SU-DHL-6 (cell line): ENCODE measurements at regions not wholly inside any gene's neighbourhood (a gene's known extent, or its start where the extent isn't known, plus 50 kb on each side); places are given as distances from the start of the nearest gene placed in this dataset.

Experiments used
- H2AFZ ChIP-seq: fragments of 200-600 bp; sonication (generic); 2 replicates; pipeline ENCODE4 v1.6.1; 2014; ENCODE audit warnings: low read depth, mild to moderate bottlenecking, moderate library complexity, mixed read lengths, antibody characterized with exemption, low read length; ENCODE audit not compliant: severe bottlenecking
- H3F3A ChIP-seq: fragments of 200-600 bp; shearing (Covaris generic); 2 replicates; pipeline ENCODE4 v1.6.0; 2016; ENCODE audit warnings: antibody characterized with exemption, mild to moderate bottlenecking; ENCODE audit not compliant: insufficient read depth
- H3K27ac ChIP-seq: fragments of 200-600 bp; sonication (generic); 2 replicates; pipeline ENCODE4 v1.5.1; 2016; ENCODE audit warnings: low read depth, mild to moderate bottlenecking, low read length, moderate library complexity, mixed read lengths
- H3K27me3 ChIP-seq: fragments of 200-600 bp; sonication (generic), shearing (Covaris generic); 2 replicates; pipeline ENCODE4 v1.6.0; 2014; ENCODE audit warnings: mild to moderate bottlenecking, low read length
- H3K36me3 ChIP-seq: fragments of 200-600 bp; sonication (generic); 2 replicates; pipeline ENCODE4 v1.6.1; 2014; ENCODE audit warnings: mild to moderate bottlenecking, low read length, mixed read lengths
- H3K4me2 ChIP-seq: fragments of 300-600, 200-600 bp; shearing (Covaris generic), sonication (generic); 2 replicates; pipeline ENCODE4 v1.6.0; 2014; ENCODE audit warnings: low read length, low read depth, mild to moderate bottlenecking; ENCODE audit not compliant: poor library complexity, severe bottlenecking
- H3K4me3 ChIP-seq: fragments of 200-600 bp; sonication (generic); 2 replicates; pipeline ENCODE4 v1.5.1; 2014; ENCODE audit warnings: antibody characterized with exemption, low read length, mild to moderate bottlenecking, mixed read lengths; ENCODE audit not compliant: insufficient read depth, poor library complexity, severe bottlenecking
- H3K79me2 ChIP-seq: fragments of 200-600 bp; sonication (generic); 2 replicates; pipeline ENCODE4 v1.6.1; 2014; ENCODE audit warnings: mild to moderate bottlenecking, low read length, moderate library complexity; ENCODE audit not compliant: insufficient read depth
- H3K9ac ChIP-seq: fragments of 200-600 bp; sonication (generic); 2 replicates; pipeline ENCODE4 v1.7.0; 2014; ENCODE audit warnings: mild to moderate bottlenecking, low read length
- H3K9me2 ChIP-seq: fragments of 200-600 bp; sonication (generic); replicated peaks from 2 replicates; pipeline ENCODE4 v1.6.1; 2014; ENCODE audit warnings: low read length; ENCODE audit not compliant: insufficient read depth
- H3K9me3 ChIP-seq: fragments of 200-600 bp; sonication (generic); 2 replicates; pipeline ENCODE4 v1.6.1; 2014; ENCODE audit warnings: low read length, mixed read lengths; ENCODE audit not compliant: insufficient read depth
- H4K20me1 ChIP-seq: fragments of 200-600 bp; sonication (generic); 2 replicates; pipeline ENCODE4 v1.6.1; 2014; ENCODE audit warnings: low read depth, mild to moderate bottlenecking, antibody characterized with exemption, low read length, moderate library complexity, mixed read lengths
- EZH2phosphoT487 ChIP-seq: fragments of 200-600 bp; sonication (generic), shearing (Covaris generic); conservative IDR thresholded peaks from 2 replicates; pipeline ENCODE4 v1.6.1; 2018; ENCODE audit warnings: mild to moderate bottlenecking, antibody characterized with exemption, low read length, moderate library complexity, mixed read lengths
- TF ChIP-seq, protein P1 (sequence below): fragments of 200-600 bp; sonication (generic); IDR thresholded peaks from one replicate; pipeline ENCODE4 v1.5.1; 2017; ENCODE audit warnings: antibody characterized with exemption, mild to moderate bottlenecking, low read length, moderate library complexity; ENCODE audit not compliant: insufficient read depth, poor library complexity, severe bottlenecking

DNA sequence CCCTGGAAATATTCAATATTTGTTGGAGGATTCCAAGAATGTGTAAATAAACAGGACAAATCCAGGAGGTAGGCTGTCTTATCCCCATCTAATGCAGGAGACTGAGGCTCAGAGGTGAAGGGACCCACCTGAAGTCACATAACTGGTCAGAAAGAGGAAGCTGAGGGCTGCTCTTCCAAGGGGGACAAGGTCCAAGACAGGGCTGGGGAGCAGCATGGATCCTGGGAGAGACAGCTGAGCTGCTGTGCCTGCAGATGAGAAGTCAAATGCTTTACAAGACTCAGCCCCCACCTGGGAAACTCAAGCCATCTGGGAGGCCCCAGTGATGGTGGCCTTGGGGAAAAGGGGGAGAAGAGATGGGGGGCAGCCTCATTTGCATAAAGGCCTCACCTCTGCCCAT is 224.4 kb downstream of the PTPRU start:
- TF ChIP-seq, protein P1, sequence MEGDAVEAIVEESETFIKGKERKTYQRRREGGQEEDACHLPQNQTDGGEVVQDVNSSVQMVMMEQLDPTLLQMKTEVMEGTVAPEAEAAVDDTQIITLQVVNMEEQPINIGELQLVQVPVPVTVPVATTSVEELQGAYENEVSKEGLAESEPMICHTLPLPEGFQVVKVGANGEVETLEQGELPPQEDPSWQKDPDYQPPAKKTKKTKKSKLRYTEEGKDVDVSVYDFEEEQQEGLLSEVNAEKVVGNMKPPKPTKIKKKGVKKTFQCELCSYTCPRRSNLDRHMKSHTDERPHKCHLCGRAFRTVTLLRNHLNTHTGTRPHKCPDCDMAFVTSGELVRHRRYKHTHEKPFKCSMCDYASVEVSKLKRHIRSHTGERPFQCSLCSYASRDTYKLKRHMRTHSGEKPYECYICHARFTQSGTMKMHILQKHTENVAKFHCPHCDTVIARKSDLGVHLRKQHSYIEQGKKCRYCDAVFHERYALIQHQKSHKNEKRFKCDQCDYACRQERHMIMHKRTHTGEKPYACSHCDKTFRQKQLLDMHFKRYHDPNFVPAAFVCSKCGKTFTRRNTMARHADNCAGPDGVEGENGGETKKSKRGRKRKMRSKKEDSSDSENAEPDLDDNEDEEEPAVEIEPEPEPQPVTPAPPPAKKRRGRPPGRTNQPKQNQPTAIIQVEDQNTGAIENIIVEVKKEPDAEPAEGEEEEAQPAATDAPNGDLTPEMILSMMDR, result no peak
- TF ChIP-seq EZH2phosphoT487, result no peak
- H3F3A ChIP-seq, result no peaks in the 10 kb centered on the region

DNA sequence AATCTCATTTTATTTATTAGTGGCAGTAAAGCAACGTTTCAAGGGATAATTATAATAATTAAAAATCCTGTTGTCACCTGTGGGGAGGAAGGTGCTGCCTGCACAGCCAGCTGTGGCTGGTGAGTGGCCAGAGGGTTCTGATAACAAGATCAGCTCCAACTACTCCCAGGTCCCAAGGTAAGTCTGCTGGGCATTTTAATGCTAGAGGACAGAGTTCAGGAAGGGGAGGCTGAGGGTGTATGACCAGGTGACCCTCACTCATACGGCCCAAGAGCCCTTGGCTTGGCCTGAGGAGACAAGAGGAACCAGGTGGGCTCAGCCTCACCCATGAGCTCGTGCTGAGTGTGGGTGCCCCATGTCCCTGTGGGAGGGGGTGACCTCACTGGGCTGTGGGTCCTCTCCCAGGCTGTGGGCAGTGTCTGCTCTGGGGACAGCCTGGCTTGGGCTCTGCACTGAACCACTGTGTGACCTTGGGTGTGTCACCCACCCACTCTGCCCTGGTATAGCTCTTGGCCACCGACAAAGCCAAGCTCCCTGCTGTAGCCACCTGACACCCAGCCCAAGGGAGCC is 223.8 kb downstream of the PTPRU start:
- Histone ChIP-seq H3K79me2 (no peaks in the 10 kb centered on the region), H3K27me3 (no peaks in the 10 kb centered on the region), H3F3A (no peaks in the 10 kb centered on the region), H3K9me3 (no peaks in the 10 kb centered on the region), H3K9me2 (no peaks in the 10 kb centered on the region), H3K4me2 (no peak overlapping the region), H2AFZ (no peak overlapping the region), H3K27ac (no peak overlapping the region), H4K20me1 (no peaks in the 10 kb centered on the region), H3K4me3 (no peak overlapping the region), H3K36me3 (no peaks in the 10 kb centered on the region), H3K9ac (no peak overlapping the region)
- TF ChIP-seq, protein P1, result no peak
- no peak for TF ChIP-seq EZH2phosphoT487

More for the DNA sequence above, 224.4 kb downstream of the PTPRU start:
- no peak overlapping the region for H3K27ac ChIP-seq
- no peaks in the 10 kb centered on the region for H3K79me2 ChIP-seq
- no peaks in the 10 kb centered on the region for H3K9me3 ChIP-seq
- no peaks in the 10 kb centered on the region for H4K20me1 ChIP-seq
- H3K4me3 ChIP-seq, result no peak overlapping the region
- H3K27me3 ChIP-seq, result no peaks in the 10 kb centered on the region
- H3K36me3 ChIP-seq, result no peaks in the 10 kb centered on the region
- no peaks in the 10 kb centered on the region for H3K9me2 ChIP-seq
- H3K9ac ChIP-seq, result no peak overlapping the region
- H2AFZ ChIP-seq, result no peak overlapping the region
- H3K4me2 ChIP-seq, result no peak overlapping the region

DNA sequence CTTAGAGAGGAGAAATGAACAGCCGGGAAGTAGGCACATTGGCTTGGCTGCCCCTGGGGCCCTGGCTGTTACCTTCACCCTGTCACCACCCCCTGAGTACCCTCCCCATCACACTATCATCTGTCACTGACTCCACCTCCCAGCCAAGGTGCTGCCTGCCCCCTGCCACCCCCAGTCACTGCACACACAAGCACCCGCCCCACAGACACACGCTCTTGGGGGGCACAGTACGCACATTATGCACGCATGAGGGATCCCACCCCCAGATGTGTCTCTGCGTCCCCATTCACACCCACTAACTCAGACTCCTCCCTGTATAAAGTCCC is 223.3 kb downstream of the PTPRU start:
- Histone ChIP-seq H3K27me3 (no peaks in the 10 kb centered on the region), H3K4me2 (no peak overlapping the region), H3F3A (no peaks in the 10 kb centered on the region), H3K79me2 (no peaks in the 10 kb centered on the region), H2AFZ (no peak overlapping the region), H4K20me1 (no peaks in the 10 kb centered on the region), H3K36me3 (no peaks in the 10 kb centered on the region), H3K27ac (no peak overlapping the region), H3K4me3 (no peak overlapping the region), H3K9ac (no peak overlapping the region), H3K9me2 (no peaks in the 10 kb centered on the region), H3K9me3 (no peaks in the 10 kb centered on the region)
- TF ChIP-seq, protein P1, result no peak
- no peak for TF ChIP-seq EZH2phosphoT487
